ENCODE measurements at regions not wholly inside any gene's neighbourhood (a gene's known extent, or its start where the extent isn't known, plus 50 kb on each side); places are given as distances from the start of the nearest gene placed in this dataset.

GRCh38 chr18:57900906-57901435 is 97.9 kb upstream of the ATP8B1 start:
- no peak for TF ChIP-seq CTCF (IDR thresholded peaks at IDR 0.05)
- no peak for TF ChIP-seq POLR2AphosphoS5 (IDR thresholded peaks at IDR 0.05)
- no peak for TF ChIP-seq POLR2A (IDR thresholded peaks at IDR 0.05)
- no peak for TF ChIP-seq EP300 (IDR thresholded peaks at IDR 0.05; ENCODE audit: low read depth)
- no peaks in the 10 kb centered on the region for H3K36me3 ChIP-seq
- no peak overlapping the region for H3K4me3 ChIP-seq
- in situ Hi-C loops (cut with MboI; ENCODE audit: low pct_ligation_motif_present in 1 of 4, low pct_unique_long_range_greater_than_20kb in 1 of 4, low sequenced_read_pairs in 3 of 4) (no loop called here), intact Hi-C loops (cut with DNase I; ENCODE audit: low total_unique reads) (no loop called here)
- H3K9me3 ChIP-seq: no peaks in the 10 kb centered on the region
- WGBS, 2 donors (ENCODE audit: low coverage in 1 of 2): 81 to 95% methylated on average over 3 of the region's 3 CpGs
- H3K27ac ChIP-seq: no peak overlapping the region
- H3K27me3 ChIP-seq: no peaks in the 10 kb centered on the region
- peaks cover 0 to 4% (median 0%) of the 10 kb centered on the region in 4 donors for H3K4me1 ChIP-seq
- no peak for DNase-seq

- DNase-seq: no peak
- peaks cover 0 to 4% (median 0%) of the 10 kb centered on the region in 4 donors for H3K4me1 ChIP-seq
- H3K27ac ChIP-seq: no peak overlapping the region
- in situ Hi-C loops (cut with MboI; ENCODE audit: low pct_ligation_motif_present in 1 of 4, low pct_unique_long_range_greater_than_20kb in 1 of 4, low sequenced_read_pairs in 3 of 4) (loop anchor here in 2 of 4 donors (25.0 kb wide), 2 partner anchors 139 to 214 kb away; partner anchors contain the start of gene NEDD4L (in 1 of the 2)), intact Hi-C loops (cut with DNase I; ENCODE audit: low total_unique reads) (no loop called here)
- no peaks in the 10 kb centered on the region for H3K27me3 ChIP-seq
- H3K4me3 ChIP-seq: no peak overlapping the region
- TF ChIP-seq CTCF (IDR thresholded peaks at IDR 0.05) (no peak), EP300 (IDR thresholded peaks at IDR 0.05; ENCODE audit: low read depth) (no peak), POLR2AphosphoS5 (IDR thresholded peaks at IDR 0.05) (no peak), POLR2A (IDR thresholded peaks at IDR 0.05) (no peak)
- H3K36me3 ChIP-seq: no peaks in the 10 kb centered on the region
- WGBS, 2 donors (ENCODE audit: low coverage in 1 of 2): 38 to 53% methylated on average over 4 of the region's 4 CpGs
- H3K9me3 ChIP-seq: no peaks in the 10 kb centered on the region
These were observed 95.5 kb upstream of the ATP8B1 start for GRCh38 chr18:57898506-57899124.

GRCh38 chr18:57895182-57895581 is 92.1 kb upstream of the ATP8B1 start:
- H3K27me3 ChIP-seq: no peaks in the 10 kb centered on the region
- intact Hi-C loops (cut with DNase I; ENCODE audit: low total_unique reads): no loop called here
- WGBS, 2 donors (ENCODE audit: low coverage in 1 of 2): 84% methylated on average over 9 of the region's 9 CpGs; no CpG with 5 or more reads in 1 of the 2 donors
- no peak overlapping the region for H3K27ac ChIP-seq
- no peaks in the 10 kb centered on the region for H3K36me3 ChIP-seq
- H3K4me3 ChIP-seq: no peak overlapping the region
- no peak for DNase-seq
- TF ChIP-seq CTCF (IDR thresholded peaks at IDR 0.05) (no peak), EP300 (IDR thresholded peaks at IDR 0.05; ENCODE audit: low read depth) (no peak), POLR2AphosphoS5 (IDR thresholded peaks at IDR 0.05) (no peak)
- in situ Hi-C loops (cut with MboI; ENCODE audit: low pct_ligation_motif_present in 1 of 4, low pct_unique_long_range_greater_than_20kb in 1 of 4, low sequenced_read_pairs in 3 of 4): loop anchor here in 2 of 4 donors (25.0 kb wide), 2 partner anchors 142 to 217 kb away; partner anchors contain the start of gene NEDD4L (in 1 of the 2)
- no peaks in the 10 kb centered on the region for H3K9me3 ChIP-seq
- H3K4me1 ChIP-seq: no peaks in the 10 kb centered on the region

GRCh38 chr18:57891707-57892391 is 88.7 kb upstream of the ATP8B1 start:
- Histone ChIP-seq H3K36me3 (no peaks in the 10 kb centered on the region), H3K4me1 (no peaks in the 10 kb centered on the region), H3K27me3 (no peaks in the 10 kb centered on the region), H3K9me3 (peaks cover 0 to 8% of the 10 kb centered on the region in 2 donors), H3K4me3 (no peak overlapping the region), H3K27ac (no peak overlapping the region)
- TF ChIP-seq CTCF (IDR thresholded peaks at IDR 0.05) (no peak), EP300 (IDR thresholded peaks at IDR 0.05; ENCODE audit: low read depth) (no peak), POLR2AphosphoS5 (IDR thresholded peaks at IDR 0.05) (no peak), POLR2A (IDR thresholded peaks at IDR 0.05) (no peak)
- 88% methylated on average over 2 of the region's 2 CpGs for WGBS, 2 donors (ENCODE audit: low coverage in 1 of 2)
- no peak for DNase-seq
- in situ Hi-C loops (cut with MboI; ENCODE audit: low pct_ligation_motif_present in 1 of 4, low pct_unique_long_range_greater_than_20kb in 1 of 4, low sequenced_read_pairs in 3 of 4): loop anchor here in 2 of 4 donors (25.0 kb wide), 2 partner anchors 145 to 220 kb away; partner anchors contain the start of gene NEDD4L (in 1 of the 2)
- intact Hi-C loops (cut with DNase I; ENCODE audit: low total_unique reads): no loop called here

All from transverse colon (tissue), 4 donors.